ENCODE measurements at regions not wholly inside any gene's neighbourhood (a gene's known extent, or its start where the extent isn't known, plus 50 kb on each side); places are given as distances from the start of the nearest gene placed in this dataset.

DNA sequence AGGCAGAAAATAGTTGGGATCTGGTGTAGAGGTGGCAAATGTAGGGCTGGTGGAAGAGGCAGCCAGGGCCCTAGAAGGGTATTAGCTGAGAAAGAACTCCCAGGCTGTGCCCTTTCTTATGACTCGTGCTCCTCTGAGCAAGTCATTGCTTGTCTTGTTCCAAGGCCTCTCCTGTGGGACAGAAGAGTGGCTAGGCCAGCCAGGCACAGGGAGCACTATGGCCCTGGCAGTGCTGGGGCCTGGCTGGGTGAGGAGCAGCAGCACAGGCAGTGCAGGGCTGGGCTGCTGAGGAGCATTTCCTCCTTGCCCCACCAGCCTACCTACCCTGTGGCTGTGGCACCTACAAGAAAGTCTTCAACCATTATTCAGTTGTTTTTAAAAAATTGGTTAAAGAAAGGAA, 298.5 kb upstream of the NR3C2 start:
- WGBS, result 84% methylated on average over 1 of the region's 1 CpG
- H3K36me3 ChIP-seq (ENCODE audit: insufficient read depth, low read length), result no peaks in the 10 kb centered on the region
- H3K4me3 ChIP-seq (ENCODE audit: low read length), result no peak overlapping the region
- H3K27me3 ChIP-seq (ENCODE audit: insufficient read depth, low read length), result no peaks in the 10 kb centered on the region
- H3K27ac ChIP-seq (ENCODE audit: low read depth, low read length), result no peak overlapping the region
- no peaks in the 10 kb centered on the region for H3K4me1 ChIP-seq (ENCODE audit: insufficient read depth, low read length)
- no peaks in the 10 kb centered on the region for H3K9me3 ChIP-seq (ENCODE audit: insufficient read depth, low read depth, low read length)
- H3K9ac ChIP-seq (ENCODE audit: low read depth, low read length), result no peak overlapping the region

GRCh38 chr4:148737061-148737770, 295.0 kb upstream of the NR3C2 start:
- Histone ChIP-seq H3K27me3 (ENCODE audit: insufficient read depth, low read length) (no peaks in the 10 kb centered on the region), H3K36me3 (ENCODE audit: insufficient read depth, low read length) (no peaks in the 10 kb centered on the region), H3K9me3 (ENCODE audit: insufficient read depth, low read depth, low read length) (no peaks in the 10 kb centered on the region), H3K9ac (ENCODE audit: low read depth, low read length) (no peak overlapping the region), H3K27ac (ENCODE audit: low read depth, low read length) (no peak overlapping the region), H3K4me1 (ENCODE audit: insufficient read depth, low read length) (no peaks in the 10 kb centered on the region), H3K4me3 (ENCODE audit: low read length) (no peak overlapping the region)
- WGBS, result 93% methylated on average over 2 of the region's 2 CpGs

GRCh38 chr4:148735432-148736155, 293.4 kb upstream of the NR3C2 start:
- Histone ChIP-seq H3K36me3 (ENCODE audit: insufficient read depth, low read length) (no peaks in the 10 kb centered on the region), H3K27ac (ENCODE audit: low read depth, low read length) (no peak overlapping the region), H3K4me1 (ENCODE audit: insufficient read depth, low read length) (no peaks in the 10 kb centered on the region), H3K4me3 (ENCODE audit: low read length) (no peak overlapping the region), H3K27me3 (ENCODE audit: insufficient read depth, low read length) (no peaks in the 10 kb centered on the region), H3K9me3 (ENCODE audit: insufficient read depth, low read depth, low read length) (no peaks in the 10 kb centered on the region), H3K9ac (ENCODE audit: low read depth, low read length) (no peak overlapping the region)
- WGBS, result 95% methylated on average over 5 of the region's 5 CpGs

DNA sequence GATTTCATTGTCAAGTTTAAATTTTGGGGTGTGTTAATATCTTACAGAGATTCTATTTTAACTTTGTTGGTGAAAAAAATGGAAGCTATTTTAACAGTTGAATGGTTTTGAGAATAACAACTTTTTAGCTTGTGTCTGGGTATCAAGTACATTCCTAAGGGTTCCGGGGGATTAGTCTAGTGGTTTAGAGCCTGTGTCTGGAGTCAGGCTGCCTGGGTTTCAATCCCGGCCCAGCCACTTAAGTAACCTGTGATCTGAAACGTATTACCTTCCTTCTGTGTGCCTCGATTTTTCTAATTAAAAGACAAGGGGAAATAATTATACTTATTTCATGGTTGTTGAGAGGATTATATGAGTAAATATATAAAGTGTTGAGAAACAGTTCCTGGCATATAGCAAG, 288.6 kb upstream of the NR3C2 start:
- Histone ChIP-seq H3K36me3 (ENCODE audit: insufficient read depth, low read length) (no peaks in the 10 kb centered on the region), H3K9me3 (ENCODE audit: insufficient read depth, low read depth, low read length) (no peaks in the 10 kb centered on the region), H3K27ac (ENCODE audit: low read depth, low read length) (no peak overlapping the region), H3K9ac (ENCODE audit: low read depth, low read length) (no peak overlapping the region), H3K4me1 (ENCODE audit: insufficient read depth, low read length) (no peaks in the 10 kb centered on the region), H3K4me3 (ENCODE audit: low read length) (no peak overlapping the region), H3K27me3 (ENCODE audit: insufficient read depth, low read length) (no peaks in the 10 kb centered on the region)
- WGBS, result 92% methylated on average over 4 of the region's 4 CpGs

GRCh38 chr4:148730082-148730640, 287.9 kb upstream of the NR3C2 start:
- H3K36me3 ChIP-seq (ENCODE audit: insufficient read depth, low read length), result no peaks in the 10 kb centered on the region
- no CpG with 5 or more reads among the region's 1 CpG for WGBS

GRCh38 chr4:148717988-148718387, 275.8 kb upstream of the NR3C2 start:
- H3K27me3 ChIP-seq (ENCODE audit: insufficient read depth, low read length), result no peaks in the 10 kb centered on the region

More at GRCh38 chr4:148730082-148730640, 287.9 kb upstream of the NR3C2 start:
- Histone ChIP-seq H3K27ac (ENCODE audit: low read depth, low read length) (no peak overlapping the region), H3K9me3 (ENCODE audit: insufficient read depth, low read depth, low read length) (no peaks in the 10 kb centered on the region), H3K4me1 (ENCODE audit: insufficient read depth, low read length) (no peaks in the 10 kb centered on the region), H3K4me3 (ENCODE audit: low read length) (no peak overlapping the region), H3K9ac (ENCODE audit: low read depth, low read length) (no peak overlapping the region), H3K27me3 (ENCODE audit: insufficient read depth, low read length) (no peaks in the 10 kb centered on the region)

DNA sequence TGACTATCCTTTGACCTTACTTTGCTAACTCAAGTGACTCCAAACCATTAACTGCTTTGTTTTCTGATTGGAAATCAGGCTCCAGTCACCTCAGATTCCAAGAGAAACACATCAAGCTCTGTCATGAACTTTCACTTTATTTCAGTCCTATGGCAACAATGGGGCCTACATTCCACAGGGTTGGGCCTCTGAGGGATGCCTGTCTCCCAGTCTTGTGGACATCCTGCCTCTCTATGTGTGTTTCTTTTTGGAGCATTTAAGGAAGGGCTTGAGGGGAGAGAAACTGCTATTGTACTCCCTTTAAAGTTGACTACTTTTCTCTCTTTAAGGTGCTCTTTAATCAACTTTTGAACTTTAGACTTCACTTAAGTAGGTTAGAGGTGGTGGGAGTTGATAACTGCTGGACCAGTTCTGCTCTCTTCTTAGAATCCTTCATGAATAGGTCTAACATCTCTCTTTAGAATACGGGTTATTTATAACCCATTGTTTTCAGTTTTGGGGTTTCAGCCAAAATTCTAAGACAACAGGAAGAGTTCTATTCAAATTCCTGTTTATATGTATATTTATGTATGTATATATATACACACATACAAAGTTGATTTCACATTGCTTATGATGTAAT, 274.3 kb upstream of the NR3C2 start:
- H3K27ac ChIP-seq (ENCODE audit: low read depth, low read length), result no peak overlapping the region
- no CpG with 5 or more reads among the region's 1 CpG for WGBS
- H3K4me3 ChIP-seq (ENCODE audit: low read length), result no peak overlapping the region
- 0 out of 2 replicates have a peak, but pooled peaks cover 2% of the 10 kb centered on the region for H3K4me1 ChIP-seq (ENCODE audit: insufficient read depth, low read length)
- no peaks in the 10 kb centered on the region for H3K9me3 ChIP-seq (ENCODE audit: insufficient read depth, low read depth, low read length)
- no peak overlapping the region for H3K9ac ChIP-seq (ENCODE audit: low read depth, low read length)
- no peaks in the 10 kb centered on the region for H3K27me3 ChIP-seq (ENCODE audit: insufficient read depth, low read length)
- no peaks in the 10 kb centered on the region for H3K36me3 ChIP-seq (ENCODE audit: insufficient read depth, low read length)

More at GRCh38 chr4:148717988-148718387, 275.8 kb upstream of the NR3C2 start:
- 0 out of 2 replicates have a peak, but pooled peaks cover 2% of the 10 kb centered on the region for H3K4me1 ChIP-seq (ENCODE audit: insufficient read depth, low read length)
- H3K27ac ChIP-seq (ENCODE audit: low read depth, low read length), result no peak overlapping the region
- H3K4me3 ChIP-seq (ENCODE audit: low read length), result no peak overlapping the region
- H3K9me3 ChIP-seq (ENCODE audit: insufficient read depth, low read depth, low read length), result no peaks in the 10 kb centered on the region
- WGBS, result 84% methylated on average over 2 of the region's 2 CpGs
- no peak overlapping the region for H3K9ac ChIP-seq (ENCODE audit: low read depth, low read length)
- H3K36me3 ChIP-seq (ENCODE audit: insufficient read depth, low read length), result no peaks in the 10 kb centered on the region

DNA sequence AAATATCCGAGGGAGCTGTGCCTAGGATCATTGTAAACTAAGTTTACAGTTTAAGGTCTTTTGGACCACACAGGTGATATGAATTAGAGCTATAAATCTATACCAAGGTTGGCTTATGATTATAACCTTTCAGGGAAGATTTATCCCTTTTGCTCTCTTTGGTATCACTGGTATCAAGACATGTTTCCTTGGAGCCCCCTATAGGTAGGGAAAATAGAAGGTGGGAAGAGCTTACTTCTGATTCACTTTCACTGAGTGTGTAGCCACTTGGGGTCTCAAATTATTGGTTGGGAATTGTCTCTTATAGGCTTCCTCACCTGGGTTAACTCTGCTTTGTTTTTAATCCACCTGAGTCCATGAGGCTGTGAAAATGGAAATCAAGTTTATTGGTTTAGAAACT, 262.1 kb upstream of the NR3C2 start:
- no peaks in the 10 kb centered on the region for H3K36me3 ChIP-seq (ENCODE audit: insufficient read depth, low read length)
- H3K9ac ChIP-seq (ENCODE audit: low read depth, low read length), result no peak overlapping the region
- 91% methylated on average over 1 of the region's 1 CpG for WGBS

DNA sequence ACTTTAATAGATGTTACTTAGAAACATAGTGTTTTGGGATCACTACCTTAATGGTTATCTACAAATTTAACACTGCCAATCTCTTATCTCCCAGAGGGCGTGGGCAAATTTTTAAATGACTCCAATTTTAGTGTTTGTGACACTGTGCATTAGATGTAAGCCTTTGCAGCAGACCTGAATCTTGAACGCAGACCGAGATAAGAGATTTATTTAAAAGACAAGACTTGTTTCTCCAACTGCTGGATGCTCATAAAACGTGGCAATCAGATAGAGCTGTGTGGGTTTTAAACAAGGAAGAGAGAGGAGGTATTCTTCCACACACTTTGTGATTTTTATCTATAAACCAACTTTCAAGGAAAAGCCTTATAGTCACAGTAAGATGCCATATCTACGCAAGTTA, 252.5 kb upstream of the NR3C2 start:
- WGBS, result 92% methylated on average over 5 of the region's 5 CpGs
- H3K27ac ChIP-seq (ENCODE audit: low read depth, low read length), result no peak overlapping the region
- H3K9ac ChIP-seq (ENCODE audit: low read depth, low read length), result no peak overlapping the region
- no peaks in the 10 kb centered on the region for H3K36me3 ChIP-seq (ENCODE audit: insufficient read depth, low read length)
- no peaks in the 10 kb centered on the region for H3K9me3 ChIP-seq (ENCODE audit: insufficient read depth, low read depth, low read length)
- no peak overlapping the region for H3K4me3 ChIP-seq (ENCODE audit: low read length)
- H3K27me3 ChIP-seq (ENCODE audit: insufficient read depth, low read length), result no peaks in the 10 kb centered on the region
- no peaks in the 10 kb centered on the region for H3K4me1 ChIP-seq (ENCODE audit: insufficient read depth, low read length)

More for the DNA sequence above, 262.1 kb upstream of the NR3C2 start:
- no peaks in the 10 kb centered on the region for H3K27me3 ChIP-seq (ENCODE audit: insufficient read depth, low read length)
- no peak overlapping the region for H3K27ac ChIP-seq (ENCODE audit: low read depth, low read length)
- H3K9me3 ChIP-seq (ENCODE audit: insufficient read depth, low read depth, low read length), result no peaks in the 10 kb centered on the region
- no peak overlapping the region for H3K4me3 ChIP-seq (ENCODE audit: low read length)
- H3K4me1 ChIP-seq (ENCODE audit: insufficient read depth, low read length), result no peaks in the 10 kb centered on the region

DNA sequence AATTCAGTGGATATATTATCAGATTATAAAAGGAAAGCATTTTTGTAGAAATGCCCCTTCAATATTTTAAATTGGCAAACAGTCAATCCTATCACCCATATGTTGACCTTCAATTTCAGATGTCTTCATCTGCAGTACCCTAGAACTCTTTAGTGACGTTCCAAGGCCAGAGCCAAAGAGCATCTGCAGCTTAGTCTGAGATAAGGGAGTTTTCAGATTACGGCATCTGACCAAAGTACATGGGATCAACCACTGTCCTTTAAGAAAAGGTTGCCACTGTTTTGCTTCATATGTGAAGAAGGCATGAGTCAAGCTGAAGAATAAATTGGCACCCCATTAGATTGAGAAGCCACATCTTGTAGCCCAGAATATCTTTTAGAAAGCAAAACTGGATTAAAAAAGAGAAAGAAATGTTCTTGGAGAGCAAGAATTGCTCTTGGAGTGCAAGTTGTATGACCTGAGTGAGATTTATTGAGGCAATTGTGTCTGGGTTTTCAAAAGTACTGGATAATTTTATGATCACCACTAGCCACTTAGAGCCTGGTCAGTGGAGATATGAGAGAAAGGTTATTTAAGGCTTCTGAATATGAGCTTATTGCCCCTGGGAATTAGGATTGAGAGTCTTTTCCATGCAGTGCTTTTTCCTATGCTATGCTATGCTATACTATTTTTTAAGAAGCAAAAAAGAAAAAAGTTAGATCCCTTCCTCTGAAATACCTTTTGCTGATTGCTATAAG, 251.9 kb upstream of the NR3C2 start:
- Histone ChIP-seq H3K4me3 (ENCODE audit: low read length) (no peak overlapping the region), H3K27me3 (ENCODE audit: insufficient read depth, low read length) (no peaks in the 10 kb centered on the region), H3K9ac (ENCODE audit: low read depth, low read length) (no peak overlapping the region), H3K36me3 (ENCODE audit: insufficient read depth, low read length) (no peaks in the 10 kb centered on the region), H3K9me3 (ENCODE audit: insufficient read depth, low read depth, low read length) (no peaks in the 10 kb centered on the region), H3K27ac (ENCODE audit: low read depth, low read length) (no peak overlapping the region), H3K4me1 (ENCODE audit: insufficient read depth, low read length) (no peaks in the 10 kb centered on the region)
- WGBS, result 95% methylated on average over 2 of the region's 2 CpGs
